HepG2 (cell line): ENCODE measurements at regions not wholly inside any gene's neighbourhood (a gene's known extent, or its start where the extent isn't known, plus 50 kb on each side); places are given as distances from the start of the nearest gene placed in this dataset.
"Not testable (repeated sequence)": the region's sequence is repeated elsewhere in the genome, so short reads cannot be mapped to it uniquely, and the experiment has no call there.

Experiments used
- ATAC-seq: fragments of 200-7000 bp; cut with Tn5 transposase; 3 replicates; pipeline ENCODE4 v1.9.1; 2020; ENCODE audit warnings: mild to moderate bottlenecking, moderate library complexity
- BruUV-seq: library from RNA; stranded (reverse); fragments of 400-500 nt; replicated peaks from 2 replicates; lab custom pipeline; 2021; lab: Mats Ljungman, UMichigan
- CTCF ChIA-PET: fragments of 300-600 bp; formaldehyde crosslinking; extraction: SDS; loops from one replicate; lab custom pipeline; 2021; ENCODE audit warnings: low total read pairs, inconsistent platforms, low intra/inter-chr PET ratio; lab: Yijun Ruan, JAX
- POLR2A ChIA-PET: fragments of 350-600 bp; sonication (Branson Sonifier 250); formaldehyde crosslinking; loops from one replicate; lab custom pipeline; 2020; ENCODE audit warnings: antibody characterized with exemption, inconsistent platforms; lab: Yijun Ruan, JAX
- DNase-seq: peaks from one replicate; pipeline ENCODE4 v3.0.0-alpha.2; 2015; ENCODE audit warnings: low spot score
- FAIRE-seq: peaks from 3 replicates; lab custom pipeline; 2011; peaks lifted over from hg19 to GRCh38; lab: Jason Lieb, UNC
- H2AFZ ChIP-seq: one replicate; pipeline ENCODE4 v1.6.1; 2011; ENCODE audit warnings: low read length, inconsistent platforms
- H3K27ac ChIP-seq: fragments of 300-600 bp; 3 replicates; pipeline ENCODE4 v1.8.0; 2011; ENCODE audit warnings: mixed run types, mild to moderate bottlenecking, mixed read lengths, low read length, inconsistent platforms; ENCODE audit not compliant: insufficient read depth; ENCODE audit errors: extremely low read length
- H3K27me3 ChIP-seq, 2 experiments: fragments of 200-600 bp in 1 of 2; 2 replicates in 1 of 2; 3 replicates in 1 of 2; pipeline versions ENCODE4 v1.6.0 to v1.8.0; 2011; ENCODE audit warnings: low read length in 2 of 2, mild to moderate bottlenecking in 2 of 2, moderate library complexity in 2 of 2, inconsistent platforms in 1 of 2; ENCODE audit not compliant: insufficient read depth in 2 of 2, control insufficient read depth in 1 of 2
- H3K36me3 ChIP-seq, 2 experiments: fragments of 200-600 bp in 1 of 2; replicated peaks in 1 of 2; 2 replicates in 1 of 2; 3 replicates in 1 of 2; pipeline versions ENCODE4 v1.5.1 to v1.8.0; 2011; ENCODE audit warnings: low read length in 2 of 2, inconsistent platforms in 1 of 2; ENCODE audit not compliant: insufficient read depth in 2 of 2, control insufficient read depth in 1 of 2
- H3K4me1 ChIP-seq: 2 replicates; pipeline ENCODE4 v1.5.1; 2012; ENCODE audit warnings: low read length, inconsistent platforms; ENCODE audit not compliant: insufficient read depth
- H3K4me2 ChIP-seq: 2 replicates; pipeline ENCODE4 v1.6.0; 2011; ENCODE audit warnings: low read depth, low read length, inconsistent platforms
- H3K4me3 ChIP-seq, 3 experiments: fragments of 200-600 bp in 1 of 3; sonication (generic), shearing (Covaris generic) in 1 of 3; replicated peaks in 1 of 3; 2 replicates each; pipeline ENCODE4 v1.5.1; 2011 to 2016; ENCODE audit warnings: low read length in 3 of 3, inconsistent platforms in 2 of 3, low read depth in 2 of 3, mild to moderate bottlenecking in 2 of 3, control low read depth in 1 of 3, mixed read lengths in 1 of 3; ENCODE audit not compliant: insufficient read depth in 1 of 3
- H3K79me2 ChIP-seq: one replicate; pipeline ENCODE4 v1.6.1; 2011; ENCODE audit warnings: low read length, inconsistent platforms; ENCODE audit not compliant: insufficient read depth
- H3K9ac ChIP-seq: 2 replicates; pipeline ENCODE4 v1.6.0; 2011; ENCODE audit warnings: mild to moderate bottlenecking, low read depth, low read length, inconsistent platforms; ENCODE audit not compliant: insufficient read depth
- H3K9me3 ChIP-seq: 2 replicates; pipeline ENCODE4 v1.5.1; 2012; ENCODE audit warnings: mild to moderate bottlenecking, low read length
- H4K20me1 ChIP-seq: 2 replicates; pipeline ENCODE4 v1.6.0; 2011; ENCODE audit warnings: inconsistent platforms, mild to moderate bottlenecking, low read length, moderate library complexity; ENCODE audit not compliant: insufficient read depth
- FOXA1 ChIP-seq, 2 experiments: fragments of 450-650 bp in 1 of 2; sonication (generic) in 1 of 2; formaldehyde crosslinking in 1 of 2; IDR thresholded peaks; 2 replicates each; pipeline versions ENCODE4 v1.4.0 to v1.6.1; 2016 to 2020; ENCODE audit warnings: missing genetic modification reagents in 1 of 2
- NFYB ChIP-seq: sonication (generic); formaldehyde crosslinking; IDR thresholded peaks from 2 replicates; pipeline ENCODE4 v1.4.0; 2020; ENCODE audit warnings: missing genetic modification reagents
- ZNF766 ChIP-seq: sonication (generic); formaldehyde crosslinking; IDR thresholded peaks from 2 replicates; pipeline ENCODE4 v1.5.0; 2020; ENCODE audit warnings: missing genetic modification reagents, borderline replicate concordance
- WGBS: methylation state at CpG from one replicate; pipeline ENCODE4 v1.1.6; 2017; ENCODE audit warnings: low lambda C conversion rate; 5-methylcytosine and 5-hydroxymethylcytosine counted together
- in situ Hi-C: cut with HindIII; loops from 2 replicates; pipeline ENCODE4 v1.10.0; 2017; ENCODE audit warnings: low pct_unique_long_range_greater_than_20kb; ENCODE audit not compliant: extremely low pct_ligation_motif_present
- intact Hi-C: fragments of 100-400 bp; cut with micrococcal nuclease; formaldehyde crosslinking; loops from one replicate; pipeline ENCODE4 v1.10.0; 2022; ENCODE audit not compliant: unreplicated experiment

GRCh38 chr1:214095896-214096295 is 108.1 kb downstream of the PROX1 start:
- H3K4me3 ChIP-seq, H3K27me3 ChIP-seq, POLR2A ChIA-PET: not testable (repeated sequence)

DNA sequence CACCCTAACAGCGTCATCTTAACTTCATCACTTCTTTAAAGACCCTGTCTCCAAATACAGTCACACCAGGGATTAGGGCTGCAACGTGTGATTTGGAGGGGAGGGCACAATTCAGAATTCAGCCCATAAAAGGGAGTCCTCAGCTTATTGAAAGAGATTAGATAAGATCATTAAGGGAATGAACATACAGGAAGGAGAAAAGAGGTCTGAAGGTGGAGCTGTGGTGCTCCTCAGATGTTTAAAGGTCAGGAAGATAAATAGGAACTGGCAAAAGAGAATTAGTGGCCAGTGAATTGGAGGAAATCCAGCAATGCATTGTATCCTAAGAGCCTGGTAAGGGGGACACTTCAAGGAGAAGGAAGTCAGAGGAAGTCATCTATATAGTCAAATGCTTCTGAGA is 113.5 kb downstream of the PROX1 start:
- no peak overlapping the region for H3K4me2 ChIP-seq
- no peak for FAIRE-seq

More at GRCh38 chr1:214095896-214096295, 108.1 kb downstream of the PROX1 start:
- H3K27ac ChIP-seq, in situ Hi-C loops, H4K20me1 ChIP-seq, DNase-seq, H3K9ac ChIP-seq, H3K4me2 ChIP-seq, H3K4me1 ChIP-seq, H3K9me3 ChIP-seq, H3K79me2 ChIP-seq, H3K36me3 ChIP-seq, intact Hi-C loops, ATAC-seq, BruUV-seq, H2AFZ ChIP-seq, CTCF ChIA-PET: not testable (repeated sequence)
- FAIRE-seq = peak; percentile 40

More for the DNA sequence above, 113.5 kb downstream of the PROX1 start:
- 69% methylated on average over 2 of the region's 2 CpGs for WGBS
- ChIA-PET CTCF (no interaction called here), POLR2A (interaction anchor here (3.6 kb wide), 1 partner anchor 51 kb away, joined by 35 read pairs; no protein-coding TSS in a partner anchor)
- Histone ChIP-seq H3K9me3 (peaks cover 13% of the 10 kb centered on the region), H2AFZ (no peak overlapping the region), H3K36me3 (no peaks in the 10 kb centered on the region), H3K9ac (no peak overlapping the region), H3K79me2 (no peaks in the 10 kb centered on the region), H4K20me1 (no peaks in the 10 kb centered on the region), H3K4me1 (peaks cover 32% of the 10 kb centered on the region), H3K27ac (no peak overlapping the region), H3K27me3 (no peaks in the 10 kb centered on the region), H3K4me3 (no peak overlapping the region)
- no TSS peak for BruUV-seq
- intact Hi-C loops = loop anchor here (5.0 kb wide), 1 partner anchor 49 kb away; no protein-coding TSS in a partner anchor
- in situ Hi-C loops = loop anchor here (25.0 kb wide), 1 partner anchor 89 kb away; no protein-coding TSS in a partner anchor
- DNase-seq (no peak), ATAC-seq (no peak)
- no peak for TF ChIP-seq NFYB
- TF ChIP-seq ZNF766 = no peak
- no peak for TF ChIP-seq FOXA1 (IDR thresholded peaks at IDR 0.05)
- TF ChIP-seq FOXA1 (CRISPR knock-in tag; IDR thresholded peaks at IDR 0.05) = no peak
